HCT116 (cell line): ENCODE measurements at regions not wholly inside any gene's neighbourhood (a gene's known extent, or its start where the extent isn't known, plus 50 kb on each side); places are given as distances from the start of the nearest gene placed in this dataset.

Experiments
- ATAC-seq: fragments of 200-7000 bp; cut with Tn5 transposase; 2 replicates; pipeline ENCODE4 v1.9.1; 2020; ENCODE audit warnings: mild to moderate bottlenecking, moderate library complexity
- BruUV-seq: library from RNA; stranded (reverse); fragments of 400-500 nt; replicated peaks from 2 replicates; lab custom pipeline; 2021; lab: Mats Ljungman, UMichigan
- CTCF ChIA-PET: fragments of 300-600 bp; sonication (Branson Sonifier 250); formaldehyde crosslinking; loops from one replicate; lab custom pipeline; 2021; ENCODE audit warnings: antibody characterized with exemption; lab: Charles Lee
- POLR2A ChIA-PET: fragments of 300-600, 350-600 bp; sonication (Branson Sonifier 250); formaldehyde crosslinking; loops from one replicate; lab custom pipeline; 2021; ENCODE audit warnings: antibody characterized with exemption; lab: Charles Lee
- RAD21 ChIA-PET, 2 experiments: fragments of 300-600 bp; sonication (Branson Sonifier 250); formaldehyde crosslinking; loops; one replicate each; lab custom pipeline; 2023; ENCODE audit warnings: low total read pairs in 2 of 2; ENCODE audit not compliant: uncharacterized antibody in 2 of 2, unreplicated experiment in 2 of 2, low non-redundant PET in 1 of 2; lab: Charles Lee
- DNase-seq: peaks from one replicate; pipeline ENCODE4 v3.0.0-alpha.2; 2010; ENCODE audit warnings: low read depth, low spot score
- H2AFZ ChIP-seq: fragments of 200-600 bp; shearing (Covaris generic), sonication (generic); 2 replicates; pipeline ENCODE4 v1.6.1; 2017; ENCODE audit warnings: low read depth, mixed run types, mixed read lengths, antibody characterized with exemption, low read length; ENCODE audit not compliant: poor library complexity, severe bottlenecking
- H3K27ac ChIP-seq: 2 replicates; pipeline ENCODE4 v1.5.1; 2012; ENCODE audit warnings: low read depth, low read length
- H3K27me3 ChIP-seq: fragments of 200-600 bp; sonication (generic); 2 replicates; pipeline ENCODE4 v1.6.1; 2016; ENCODE audit warnings: mixed run types, low read length, mixed read lengths; ENCODE audit not compliant: insufficient read depth
- H3K36me3 ChIP-seq, 2 experiments: fragments of 200-500 bp in 1 of 2; fragments of 200-600 bp in 1 of 2; sonication (Bioruptor generic) in 1 of 2; sonication (generic) in 1 of 2; 2 replicates each; pipeline versions ENCODE4 v1.5.1 to v1.6.1; 2014 to 2016; ENCODE audit warnings: low read length in 2 of 2, inconsistent platforms in 1 of 2, mixed read lengths in 1 of 2, mixed run types in 1 of 2; ENCODE audit not compliant: insufficient read depth in 2 of 2, control insufficient read depth in 1 of 2
- H3K4me1 ChIP-seq, 2 experiments: fragments of 200-600 bp in 1 of 2; sonication (generic) in 1 of 2; 2 replicates each; pipeline versions ENCODE4 v1.5.1 to v1.6.1; 2012 to 2017; ENCODE audit warnings: low read length in 2 of 2, inconsistent platforms in 1 of 2, mild to moderate bottlenecking in 1 of 2, mixed read lengths in 1 of 2, mixed run types in 1 of 2, moderate library complexity in 1 of 2; ENCODE audit not compliant: insufficient read depth in 2 of 2, control insufficient read depth in 1 of 2
- H3K4me2 ChIP-seq: fragments of 200-600 bp; sonication (generic); 2 replicates; pipeline ENCODE4 v1.6.1; 2017; ENCODE audit warnings: mixed run types, low read length, mixed read lengths
- H3K4me3 ChIP-seq, 2 experiments: fragments of 200-600 bp in 1 of 2; sonication (generic) in 1 of 2; replicated peaks in 1 of 2; 2 replicates each; pipeline ENCODE4 v1.5.1; 2011 to 2016; ENCODE audit warnings: low read length in 2 of 2, control low read depth in 1 of 2, low read depth in 1 of 2, mild to moderate bottlenecking in 1 of 2, mixed read lengths in 1 of 2, mixed run types in 1 of 2
- H3K79me2 ChIP-seq: fragments of 200-600 bp; sonication (generic); 2 replicates; pipeline ENCODE4 v1.6.1; 2017; ENCODE audit warnings: mild to moderate bottlenecking, mixed run types, low read length, moderate library complexity, mixed read lengths; ENCODE audit not compliant: insufficient read depth
- H3K9ac ChIP-seq: fragments of 200-600 bp; sonication (generic); 2 replicates; pipeline ENCODE4 v1.6.1; 2016; ENCODE audit warnings: low read length, mixed read lengths
- H3K9me2 ChIP-seq: fragments of 200-600 bp; sonication (generic), shearing (Covaris generic); 2 replicates; pipeline ENCODE4 v1.6.1; 2017; ENCODE audit warnings: mixed run types, mild to moderate bottlenecking, moderate library complexity; ENCODE audit not compliant: insufficient read depth
- H3K9me3 ChIP-seq, 2 experiments: fragments of 200-500 bp in 1 of 2; fragments of 200-600 bp in 1 of 2; sonication (Bioruptor generic) in 1 of 2; sonication (generic) in 1 of 2; 2 replicates each; pipeline ENCODE4 v1.6.1; 2014 to 2017; ENCODE audit warnings: low read length in 2 of 2, mixed read lengths in 2 of 2, inconsistent platforms in 1 of 2, low read depth in 1 of 2, mild to moderate bottlenecking in 1 of 2, mixed run types in 1 of 2, moderate library complexity in 1 of 2; ENCODE audit not compliant: control insufficient read depth in 1 of 2, insufficient read depth in 1 of 2
- H4K20me1 ChIP-seq: fragments of 200-600 bp; sonication (generic), shearing (Covaris generic); 2 replicates; pipeline ENCODE4 v1.6.1; 2017; ENCODE audit warnings: mixed run types, mild to moderate bottlenecking, moderate library complexity; ENCODE audit not compliant: insufficient read depth
- CBX3 ChIP-seq: IDR thresholded peaks from 2 replicates; pipeline ENCODE4 v1.6.1; 2012; ENCODE audit warnings: low read depth
- CTCF ChIP-seq, 3 experiments: fragments of 200-600 bp in 1 of 3; sonication (generic) in 1 of 3; IDR thresholded peaks in 2 of 3; conservative IDR thresholded peaks in 1 of 3; 2 replicates each; pipeline ENCODE4 v1.5.1; 2012 to 2017; ENCODE audit warnings: low read depth in 2 of 3, low read length in 2 of 3, antibody characterized with exemption in 1 of 3, borderline replicate concordance in 1 of 3, control low read depth in 1 of 3, mild to moderate bottlenecking in 1 of 3, mixed read lengths in 1 of 3, mixed run types in 1 of 3, moderate library complexity in 1 of 3; ENCODE audit not compliant: insufficient read depth in 1 of 3
- EGR1 ChIP-seq: IDR thresholded peaks from 2 replicates; pipeline ENCODE4 v1.6.1; 2012; ENCODE audit warnings: low read depth
- ELF1 ChIP-seq: IDR thresholded peaks from 2 replicates; pipeline ENCODE4 v1.6.1; 2012; ENCODE audit warnings: low read depth, borderline replicate concordance
- FOSL1 ChIP-seq: IDR thresholded peaks from 2 replicates; pipeline ENCODE4 v1.6.1; 2012; ENCODE audit warnings: low read depth
- JUND ChIP-seq: IDR thresholded peaks from 2 replicates; pipeline ENCODE4 v1.6.1; 2012
- POLR2A ChIP-seq: IDR thresholded peaks from 2 replicates; pipeline ENCODE4 v1.7.0; 2011; ENCODE audit warnings: borderline replicate concordance; ENCODE audit not compliant: insufficient read depth, insufficient read length; ENCODE audit errors: extremely low read depth
- POLR2AphosphoS5 ChIP-seq: IDR thresholded peaks from 2 replicates; pipeline ENCODE4 v1.6.1; 2011; ENCODE audit warnings: mild to moderate bottlenecking, low read depth, low read length, moderate library complexity
- RAD21 ChIP-seq: IDR thresholded peaks from 2 replicates; pipeline ENCODE4 v1.6.1; 2012; ENCODE audit warnings: low read depth, mild to moderate bottlenecking
- SIN3A ChIP-seq: IDR thresholded peaks from 2 replicates; pipeline ENCODE4 v1.6.1; 2012; ENCODE audit warnings: low read depth
- SP1 ChIP-seq: IDR thresholded peaks from 2 replicates; pipeline ENCODE4 v1.6.1; 2012; ENCODE audit warnings: low read depth
- SRF ChIP-seq: IDR thresholded peaks from 2 replicates; pipeline ENCODE4 v1.6.1; 2012; ENCODE audit warnings: low read depth
- TCF7L2 ChIP-seq: IDR thresholded peaks from 2 replicates; pipeline ENCODE4 v1.7.0; 2011; ENCODE audit warnings: borderline replicate concordance, inconsistent platforms; ENCODE audit not compliant: insufficient read depth, insufficient read length; ENCODE audit errors: extremely low read depth
- ZFX ChIP-seq: fragments of 450-650 bp; IDR thresholded peaks from 2 replicates; pipeline ENCODE4 v1.6.1; 2017
- ZNF274 ChIP-seq: fragments of 200-500 bp; sonication (Bioruptor generic); IDR thresholded peaks from 2 replicates; pipeline ENCODE4 v1.6.1; 2014; ENCODE audit warnings: mild to moderate bottlenecking, low read depth, low read length, inconsistent platforms
- intact Hi-C: fragments of 100-400 bp; cut with micrococcal nuclease; formaldehyde crosslinking; loops from 2 replicates; pipeline ENCODE4 v1.10.0; 2022
- TF ChIP-seq, protein P1 (sequence below): IDR thresholded peaks from 2 replicates; pipeline ENCODE4 v1.6.1; 2012; ENCODE audit warnings: low read depth
- TF ChIP-seq, protein P2 (sequence below): IDR thresholded peaks from 2 replicates; pipeline ENCODE4 v1.6.1; 2012
- TF ChIP-seq, protein P3 (sequence below): IDR thresholded peaks from 2 replicates; pipeline ENCODE4 v1.6.1; 2011; ENCODE audit warnings: mild to moderate bottlenecking, low read length, moderate library complexity; ENCODE audit not compliant: insufficient replicate concordance; ENCODE audit errors: extremely low read depth
- TF ChIP-seq, protein P4 (sequence below): IDR thresholded peaks from 2 replicates; pipeline ENCODE4 v1.6.1; 2012

- H3K27ac ChIP-seq = no peak overlapping the region; the same call in 1 of the 2 replicates
- no peaks in the 10 kb centered on the region for H3K9me2 ChIP-seq
- peaks cover 0 to 12% of the 10 kb centered on the region in 2 experiments; a peak in 2 of 4 replicates for H3K4me1 ChIP-seq
- no peaks in the 10 kb centered on the region for H3K27me3 ChIP-seq
- peak overlapping the region; percentile 12; the same call in 1 of the 2 replicates for H3K4me2 ChIP-seq
- no peak overlapping the region for H3K4me3 ChIP-seq
- no peaks in the 10 kb centered on the region for H3K79me2 ChIP-seq
- no peaks in the 10 kb centered on the region for H3K9me3 ChIP-seq
- POLR2A ChIA-PET = interaction anchor here (0.6 kb wide), 1 partner anchor 40 kb away, joined by 3 read pairs; no protein-coding TSS in a partner anchor
- ATAC-seq (peak; percentile 49), DNase-seq (peak; percentile 39)
- H3K9ac ChIP-seq = no peak overlapping the region
- intact Hi-C loops = no loop called here
- CTCF ChIA-PET = no interaction called here
- no peaks in the 10 kb centered on the region for H3K36me3 ChIP-seq
- no TSS peak for BruUV-seq
- no peaks in the 10 kb centered on the region for H4K20me1 ChIP-seq
- RAD21 ChIA-PET = no interaction called here
- H2AFZ ChIP-seq = peak overlapping the region; percentile 6
- TF ChIP-seq ZFX (no peak), CBX3 (peak; percentile 77), POLR2AphosphoS5 (0 out of 2 replicates have a peak, but pooled peaks have one; percentile 29), CTCF (IDR thresholded peaks at IDR 0.05 in 2 of 3, conservative IDR thresholded peaks at IDR 0.05 in 1 of 3; ENCODE audit: borderline replicate concordance in 1 of 3, insufficient read depth in 1 of 3, low read depth in 2 of 3, low read length in 2 of 3) (no peak), JUND (peak; percentile 72), RAD21 (no peak), ELF1 (no peak), ZNF274 (no peak), TCF7L2 (no peak), SRF (0 out of 2 replicates have a peak, but pooled peaks have one; percentile 20), SIN3A (no peak), FOSL1 (peak; percentile 79), SP1 (peak; percentile 66; the same call in 1 of the 2 replicates), POLR2A (no peak), EGR1 (no peak)
- TF ChIP-seq, protein P1, sequence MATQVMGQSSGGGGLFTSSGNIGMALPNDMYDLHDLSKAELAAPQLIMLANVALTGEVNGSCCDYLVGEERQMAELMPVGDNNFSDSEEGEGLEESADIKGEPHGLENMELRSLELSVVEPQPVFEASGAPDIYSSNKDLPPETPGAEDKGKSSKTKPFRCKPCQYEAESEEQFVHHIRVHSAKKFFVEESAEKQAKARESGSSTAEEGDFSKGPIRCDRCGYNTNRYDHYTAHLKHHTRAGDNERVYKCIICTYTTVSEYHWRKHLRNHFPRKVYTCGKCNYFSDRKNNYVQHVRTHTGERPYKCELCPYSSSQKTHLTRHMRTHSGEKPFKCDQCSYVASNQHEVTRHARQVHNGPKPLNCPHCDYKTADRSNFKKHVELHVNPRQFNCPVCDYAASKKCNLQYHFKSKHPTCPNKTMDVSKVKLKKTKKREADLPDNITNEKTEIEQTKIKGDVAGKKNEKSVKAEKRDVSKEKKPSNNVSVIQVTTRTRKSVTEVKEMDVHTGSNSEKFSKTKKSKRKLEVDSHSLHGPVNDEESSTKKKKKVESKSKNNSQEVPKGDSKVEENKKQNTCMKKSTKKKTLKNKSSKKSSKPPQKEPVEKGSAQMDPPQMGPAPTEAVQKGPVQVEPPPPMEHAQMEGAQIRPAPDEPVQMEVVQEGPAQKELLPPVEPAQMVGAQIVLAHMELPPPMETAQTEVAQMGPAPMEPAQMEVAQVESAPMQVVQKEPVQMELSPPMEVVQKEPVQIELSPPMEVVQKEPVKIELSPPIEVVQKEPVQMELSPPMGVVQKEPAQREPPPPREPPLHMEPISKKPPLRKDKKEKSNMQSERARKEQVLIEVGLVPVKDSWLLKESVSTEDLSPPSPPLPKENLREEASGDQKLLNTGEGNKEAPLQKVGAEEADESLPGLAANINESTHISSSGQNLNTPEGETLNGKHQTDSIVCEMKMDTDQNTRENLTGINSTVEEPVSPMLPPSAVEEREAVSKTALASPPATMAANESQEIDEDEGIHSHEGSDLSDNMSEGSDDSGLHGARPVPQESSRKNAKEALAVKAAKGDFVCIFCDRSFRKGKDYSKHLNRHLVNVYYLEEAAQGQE = no peak
- TF ChIP-seq, protein P2, sequence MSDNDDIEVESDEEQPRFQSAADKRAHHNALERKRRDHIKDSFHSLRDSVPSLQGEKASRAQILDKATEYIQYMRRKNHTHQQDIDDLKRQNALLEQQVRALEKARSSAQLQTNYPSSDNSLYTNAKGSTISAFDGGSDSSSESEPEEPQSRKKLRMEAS = peak; percentile 53; the same call in 1 of the 2 replicates
- TF ChIP-seq, protein P3, sequence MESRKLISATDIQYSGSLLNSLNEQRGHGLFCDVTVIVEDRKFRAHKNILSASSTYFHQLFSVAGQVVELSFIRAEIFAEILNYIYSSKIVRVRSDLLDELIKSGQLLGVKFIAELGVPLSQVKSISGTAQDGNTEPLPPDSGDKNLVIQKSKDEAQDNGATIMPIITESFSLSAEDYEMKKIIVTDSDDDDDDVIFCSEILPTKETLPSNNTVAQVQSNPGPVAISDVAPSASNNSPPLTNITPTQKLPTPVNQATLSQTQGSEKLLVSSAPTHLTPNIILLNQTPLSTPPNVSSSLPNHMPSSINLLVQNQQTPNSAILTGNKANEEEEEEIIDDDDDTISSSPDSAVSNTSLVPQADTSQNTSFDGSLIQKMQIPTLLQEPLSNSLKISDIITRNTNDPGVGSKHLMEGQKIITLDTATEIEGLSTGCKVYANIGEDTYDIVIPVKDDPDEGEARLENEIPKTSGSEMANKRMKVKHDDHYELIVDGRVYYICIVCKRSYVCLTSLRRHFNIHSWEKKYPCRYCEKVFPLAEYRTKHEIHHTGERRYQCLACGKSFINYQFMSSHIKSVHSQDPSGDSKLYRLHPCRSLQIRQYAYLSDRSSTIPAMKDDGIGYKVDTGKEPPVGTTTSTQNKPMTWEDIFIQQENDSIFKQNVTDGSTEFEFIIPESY = no peak
- TF ChIP-seq, protein P4, sequence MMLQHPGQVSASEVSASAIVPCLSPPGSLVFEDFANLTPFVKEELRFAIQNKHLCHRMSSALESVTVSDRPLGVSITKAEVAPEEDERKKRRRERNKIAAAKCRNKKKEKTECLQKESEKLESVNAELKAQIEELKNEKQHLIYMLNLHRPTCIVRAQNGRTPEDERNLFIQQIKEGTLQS = no peak
Measured at GRCh38 chr2:215793747-215794595, 219.4 kb downstream of the MREG start.
